GM13976 (cell line): ENCODE measurements at regions not wholly inside any gene's neighbourhood (a gene's known extent, or its start where the extent isn't known, plus 50 kb on each side); places are given as distances from the start of the nearest gene placed in this dataset.

Experiments
- DNase-seq: peaks from one replicate; pipeline ENCODE4 v3.0.0; 2012; ENCODE audit warnings: low spot score
- in situ Hi-C: fragments of 300-500 bp; cut with MboI; formaldehyde crosslinking; loops from one replicate; pipeline ENCODE4 v1.12.0; 2022; ENCODE audit warnings: low sequenced_read_pairs, mixed read lengths, inconsistent platforms; ENCODE audit not compliant: unreplicated experiment
- TF ChIP-seq, protein P1 (sequence below): IDR thresholded peaks from 2 replicates; pipeline ENCODE4 v1.5.1; 2012; ENCODE audit warnings: borderline replicate concordance, mild to moderate bottlenecking; ENCODE audit not compliant: insufficient read depth; ENCODE audit errors: extremely low read depth, missing control alignments, control extremely low read depth

DNA sequence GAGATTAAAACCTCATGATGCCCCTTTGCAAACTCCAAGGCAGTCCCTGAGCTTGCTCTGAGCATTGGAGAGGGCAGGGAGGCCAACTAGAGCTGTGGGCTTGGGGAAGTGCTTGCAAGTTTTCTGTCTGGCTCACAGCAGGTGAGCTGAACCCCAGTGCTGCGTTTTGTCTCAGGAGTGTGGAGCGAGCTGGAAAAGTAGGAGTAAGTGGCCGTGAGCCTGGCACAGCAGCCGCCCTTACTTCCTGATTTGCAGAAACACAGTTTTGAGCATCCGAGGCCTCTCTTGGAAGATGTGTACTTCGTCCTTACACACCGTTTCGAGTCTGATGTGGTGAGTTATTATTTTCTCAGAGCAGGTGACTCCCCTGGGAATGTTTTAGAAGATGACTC, 221.2 kb upstream of the C1orf174 start:
- DNase-seq = no peak
- in situ Hi-C loops = no loop called here
- TF ChIP-seq, protein P1, sequence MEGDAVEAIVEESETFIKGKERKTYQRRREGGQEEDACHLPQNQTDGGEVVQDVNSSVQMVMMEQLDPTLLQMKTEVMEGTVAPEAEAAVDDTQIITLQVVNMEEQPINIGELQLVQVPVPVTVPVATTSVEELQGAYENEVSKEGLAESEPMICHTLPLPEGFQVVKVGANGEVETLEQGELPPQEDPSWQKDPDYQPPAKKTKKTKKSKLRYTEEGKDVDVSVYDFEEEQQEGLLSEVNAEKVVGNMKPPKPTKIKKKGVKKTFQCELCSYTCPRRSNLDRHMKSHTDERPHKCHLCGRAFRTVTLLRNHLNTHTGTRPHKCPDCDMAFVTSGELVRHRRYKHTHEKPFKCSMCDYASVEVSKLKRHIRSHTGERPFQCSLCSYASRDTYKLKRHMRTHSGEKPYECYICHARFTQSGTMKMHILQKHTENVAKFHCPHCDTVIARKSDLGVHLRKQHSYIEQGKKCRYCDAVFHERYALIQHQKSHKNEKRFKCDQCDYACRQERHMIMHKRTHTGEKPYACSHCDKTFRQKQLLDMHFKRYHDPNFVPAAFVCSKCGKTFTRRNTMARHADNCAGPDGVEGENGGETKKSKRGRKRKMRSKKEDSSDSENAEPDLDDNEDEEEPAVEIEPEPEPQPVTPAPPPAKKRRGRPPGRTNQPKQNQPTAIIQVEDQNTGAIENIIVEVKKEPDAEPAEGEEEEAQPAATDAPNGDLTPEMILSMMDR = no peak

DNA sequence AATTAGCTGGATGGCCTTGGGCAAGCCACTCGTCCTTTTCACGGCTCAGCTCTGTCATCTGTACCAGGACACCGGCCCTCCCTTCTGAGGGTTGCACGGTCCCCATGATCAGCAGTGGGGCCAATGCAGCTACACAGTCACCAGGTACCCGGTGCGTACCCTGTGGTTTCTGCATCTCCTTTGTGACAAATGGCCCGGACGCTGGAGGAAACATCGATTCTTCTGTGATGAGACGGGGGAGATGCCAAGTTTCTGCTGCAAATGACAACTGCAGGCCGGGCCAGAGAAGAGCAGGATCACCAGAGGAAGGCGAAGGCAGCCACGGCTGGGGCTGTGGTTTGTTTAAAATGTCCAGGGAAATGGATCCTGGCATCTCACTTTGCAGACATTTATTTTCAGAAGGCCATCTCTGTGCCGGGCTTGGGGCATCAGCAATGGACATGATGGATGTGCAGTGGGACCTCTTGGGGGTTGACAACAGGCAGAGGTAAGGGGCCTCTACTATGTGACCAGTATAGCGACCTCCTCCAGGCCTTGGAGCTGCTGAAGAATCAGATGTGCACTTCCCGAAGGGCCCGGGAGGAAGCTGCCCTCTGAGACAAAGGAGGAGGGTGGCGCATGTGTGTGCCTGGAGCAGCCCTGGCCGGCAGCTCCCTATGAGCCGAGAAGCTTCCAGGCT, 221.9 kb upstream of the C1orf174 start:
- in situ Hi-C loops = no loop called here
- DNase-seq = no peak
- TF ChIP-seq, protein P1 = no peak

DNA sequence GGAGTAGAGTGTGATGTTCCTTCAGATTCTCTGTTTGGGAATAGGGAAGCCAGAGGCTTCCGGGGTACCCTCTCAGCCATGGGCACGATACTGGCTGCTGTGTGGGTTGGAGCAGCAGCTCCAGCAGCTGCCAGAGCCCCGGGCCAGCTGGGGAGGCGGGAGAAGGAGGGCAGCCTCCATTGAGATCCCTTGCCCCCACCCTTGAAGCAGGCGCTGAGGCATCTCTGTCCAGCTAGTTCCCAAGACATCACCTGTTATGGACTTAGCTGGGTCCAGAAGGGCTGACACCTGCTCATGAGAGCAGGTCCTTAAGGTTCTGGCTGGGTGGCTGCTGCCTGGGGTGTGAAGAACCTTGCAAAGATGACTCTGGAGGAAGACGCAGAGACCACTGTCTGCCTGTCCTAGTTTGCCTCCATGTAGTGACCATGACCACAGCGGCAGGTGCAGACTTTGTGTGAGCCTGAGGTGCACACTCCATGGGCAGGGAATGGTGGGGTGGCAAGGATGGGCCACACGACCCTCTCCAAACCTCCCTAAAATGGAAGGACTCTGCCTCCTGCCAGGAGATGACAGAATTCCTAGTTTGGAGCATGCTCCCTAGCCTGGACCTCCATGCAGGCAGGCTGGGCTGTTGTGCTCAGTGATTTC, 222.6 kb upstream of the C1orf174 start:
- no peak for DNase-seq
- in situ Hi-C loops = no loop called here
- TF ChIP-seq, protein P1 = no peak

DNA sequence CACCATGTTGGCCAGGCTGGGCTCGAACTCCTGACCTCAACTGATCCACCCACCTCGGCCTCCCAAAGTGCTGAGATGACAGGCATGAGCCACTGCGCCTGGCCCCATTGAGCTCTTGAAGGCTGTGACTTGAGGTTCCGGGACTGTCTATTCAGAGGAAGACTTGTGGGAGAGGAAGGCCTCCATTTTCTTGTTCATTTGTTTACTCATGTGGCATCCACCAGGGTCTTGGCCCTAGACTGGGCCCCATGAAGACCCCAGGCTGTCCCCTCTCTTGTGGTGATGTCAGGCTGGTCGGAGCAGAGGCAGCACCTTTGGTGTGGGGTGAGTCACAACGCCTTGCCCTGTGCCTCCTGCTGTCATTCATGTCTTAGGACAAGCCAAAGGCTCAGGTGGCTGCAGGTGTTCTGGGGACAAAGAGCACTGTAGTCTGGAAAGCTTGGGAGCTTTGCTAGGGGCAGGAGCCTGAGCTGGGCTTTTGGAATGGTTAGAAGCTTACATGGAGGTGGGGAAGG, 224.6 kb upstream of the C1orf174 start:
- no peak for DNase-seq
- in situ Hi-C loops = no loop called here
- TF ChIP-seq, protein P1 = no peak

DNA sequence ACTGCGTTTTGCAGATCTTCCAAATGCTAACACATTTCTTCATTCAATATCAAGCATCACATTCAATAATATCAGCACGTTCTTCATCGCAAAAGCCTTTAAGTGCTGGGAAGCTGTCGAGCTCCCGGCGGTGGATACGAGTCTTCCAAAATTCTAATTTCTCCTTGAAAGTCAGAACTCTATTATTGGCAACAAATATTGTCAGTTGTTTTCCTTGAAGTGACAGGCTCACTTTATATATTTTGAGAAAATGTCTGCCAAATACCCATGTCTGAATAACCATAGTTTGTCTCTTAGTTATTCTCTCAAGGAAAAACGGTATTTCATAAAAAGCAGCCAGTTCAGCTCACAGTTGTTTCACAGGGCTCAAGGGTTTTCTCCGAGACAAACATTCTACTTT, 226.2 kb upstream of the C1orf174 start:
- in situ Hi-C loops = no loop called here

DNA sequence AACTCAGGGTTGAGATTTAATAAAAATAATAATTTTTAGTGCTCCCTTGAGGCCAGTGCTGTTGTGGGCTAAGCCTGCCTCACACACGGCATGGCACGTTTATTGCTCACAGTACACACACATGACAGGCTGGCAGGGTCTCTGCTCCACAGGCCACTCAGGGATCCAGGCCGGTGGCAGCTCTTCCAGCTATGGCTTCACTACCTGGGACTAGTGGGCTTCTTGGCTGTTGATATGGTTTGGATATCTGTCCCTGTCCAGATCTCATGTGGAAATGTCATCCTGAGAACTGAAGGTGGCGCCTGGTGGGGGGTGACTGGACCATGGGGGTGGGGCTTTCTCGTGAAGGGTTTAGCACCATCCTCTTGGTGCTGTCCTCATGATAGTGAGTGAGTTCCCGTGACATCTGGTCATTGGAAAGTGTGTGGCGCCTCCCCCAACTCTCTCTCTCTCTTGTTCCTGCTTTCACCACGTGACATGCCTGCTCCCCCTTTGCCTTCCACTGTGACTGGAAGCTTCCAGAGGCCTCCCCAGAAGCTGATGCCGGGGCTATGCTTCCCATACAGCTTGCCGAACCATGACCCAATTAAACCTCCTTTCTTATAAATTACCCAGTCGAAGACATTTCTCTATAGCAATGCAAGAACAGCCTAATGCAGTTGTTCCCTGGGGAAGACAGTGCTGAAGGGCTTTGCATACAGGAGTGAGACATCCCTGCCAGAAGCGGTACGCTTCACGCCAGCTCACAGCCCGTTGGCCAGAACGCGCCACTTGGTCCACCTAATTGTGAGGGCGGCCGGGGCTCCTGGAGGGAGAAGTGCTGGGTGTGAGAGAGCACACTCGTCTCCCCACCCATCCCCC, 226.9 kb upstream of the C1orf174 start:
- in situ Hi-C loops = no loop called here
- TF ChIP-seq, protein P1 = no peak
- DNase-seq = no peak

More for the DNA sequence above, 226.2 kb upstream of the C1orf174 start:
- no peak for DNase-seq
- TF ChIP-seq, protein P1 = no peak
